SU-DHL-6 (cell line): ENCODE measurements at regions not wholly inside any gene's neighbourhood (a gene's known extent, or its start where the extent isn't known, plus 50 kb on each side); places are given as distances from the start of the nearest gene placed in this dataset.

Experiments
- H2AFZ ChIP-seq: fragments of 200-600 bp; sonication (generic); 2 replicates; pipeline ENCODE4 v1.6.1; 2014; ENCODE audit warnings: low read depth, mild to moderate bottlenecking, moderate library complexity, mixed read lengths, antibody characterized with exemption, low read length; ENCODE audit not compliant: severe bottlenecking
- H3F3A ChIP-seq: fragments of 200-600 bp; shearing (Covaris generic); 2 replicates; pipeline ENCODE4 v1.6.0; 2016; ENCODE audit warnings: antibody characterized with exemption, mild to moderate bottlenecking; ENCODE audit not compliant: insufficient read depth
- H3K27ac ChIP-seq: fragments of 200-600 bp; sonication (generic); 2 replicates; pipeline ENCODE4 v1.5.1; 2016; ENCODE audit warnings: low read depth, mild to moderate bottlenecking, low read length, moderate library complexity, mixed read lengths
- H3K27me3 ChIP-seq: fragments of 200-600 bp; sonication (generic), shearing (Covaris generic); 2 replicates; pipeline ENCODE4 v1.6.0; 2014; ENCODE audit warnings: mild to moderate bottlenecking, low read length
- H3K36me3 ChIP-seq: fragments of 200-600 bp; sonication (generic); 2 replicates; pipeline ENCODE4 v1.6.1; 2014; ENCODE audit warnings: mild to moderate bottlenecking, low read length, mixed read lengths
- H3K4me2 ChIP-seq: fragments of 300-600, 200-600 bp; shearing (Covaris generic), sonication (generic); 2 replicates; pipeline ENCODE4 v1.6.0; 2014; ENCODE audit warnings: low read length, low read depth, mild to moderate bottlenecking; ENCODE audit not compliant: poor library complexity, severe bottlenecking
- H3K4me3 ChIP-seq: fragments of 200-600 bp; sonication (generic); 2 replicates; pipeline ENCODE4 v1.5.1; 2014; ENCODE audit warnings: antibody characterized with exemption, low read length, mild to moderate bottlenecking, mixed read lengths; ENCODE audit not compliant: insufficient read depth, poor library complexity, severe bottlenecking
- H3K79me2 ChIP-seq: fragments of 200-600 bp; sonication (generic); 2 replicates; pipeline ENCODE4 v1.6.1; 2014; ENCODE audit warnings: mild to moderate bottlenecking, low read length, moderate library complexity; ENCODE audit not compliant: insufficient read depth
- H3K9ac ChIP-seq: fragments of 200-600 bp; sonication (generic); 2 replicates; pipeline ENCODE4 v1.7.0; 2014; ENCODE audit warnings: mild to moderate bottlenecking, low read length
- H3K9me2 ChIP-seq: fragments of 200-600 bp; sonication (generic); replicated peaks from 2 replicates; pipeline ENCODE4 v1.6.1; 2014; ENCODE audit warnings: low read length; ENCODE audit not compliant: insufficient read depth
- H3K9me3 ChIP-seq: fragments of 200-600 bp; sonication (generic); 2 replicates; pipeline ENCODE4 v1.6.1; 2014; ENCODE audit warnings: low read length, mixed read lengths; ENCODE audit not compliant: insufficient read depth
- H4K20me1 ChIP-seq: fragments of 200-600 bp; sonication (generic); 2 replicates; pipeline ENCODE4 v1.6.1; 2014; ENCODE audit warnings: low read depth, mild to moderate bottlenecking, antibody characterized with exemption, low read length, moderate library complexity, mixed read lengths
- EZH2phosphoT487 ChIP-seq: fragments of 200-600 bp; sonication (generic), shearing (Covaris generic); conservative IDR thresholded peaks from 2 replicates; pipeline ENCODE4 v1.6.1; 2018; ENCODE audit warnings: mild to moderate bottlenecking, antibody characterized with exemption, low read length, moderate library complexity, mixed read lengths
- TF ChIP-seq, protein P1 (sequence below): fragments of 200-600 bp; sonication (generic); IDR thresholded peaks from one replicate; pipeline ENCODE4 v1.5.1; 2017; ENCODE audit warnings: antibody characterized with exemption, mild to moderate bottlenecking, low read length, moderate library complexity; ENCODE audit not compliant: insufficient read depth, poor library complexity, severe bottlenecking

DNA sequence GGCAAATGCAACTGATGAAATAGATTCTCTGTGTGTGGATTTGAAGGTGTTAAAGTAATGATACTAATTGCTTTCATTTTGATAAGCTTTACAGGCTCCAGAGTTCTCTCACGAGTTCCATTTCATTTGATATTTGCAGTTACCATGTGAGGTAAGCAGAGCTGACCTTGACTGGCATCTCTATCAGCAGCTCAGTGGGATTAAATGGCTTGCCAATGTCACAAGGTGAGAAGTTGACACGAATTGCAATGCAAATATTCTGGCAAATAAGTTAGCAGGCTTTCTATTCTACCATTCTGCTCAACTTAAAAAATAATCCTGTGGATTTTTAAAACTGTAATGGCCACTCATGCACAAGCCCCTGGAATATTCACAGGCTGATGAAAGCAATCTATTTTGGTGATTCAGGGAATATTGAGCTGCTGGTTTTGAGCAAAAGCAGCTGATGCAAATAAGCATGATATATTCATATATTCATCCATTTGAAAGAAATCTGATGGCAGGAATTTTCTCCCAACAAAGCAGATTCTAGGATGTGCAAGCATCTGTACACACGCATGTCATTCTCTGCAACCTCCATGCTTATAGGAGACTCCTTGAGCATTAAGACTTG lies 64.5 kb upstream of the ANKRD1 start:
- Histone ChIP-seq H3K9me3 (no peaks in the 10 kb centered on the region), H4K20me1 (no peaks in the 10 kb centered on the region), H3F3A (no peaks in the 10 kb centered on the region), H3K79me2 (no peaks in the 10 kb centered on the region), H3K4me2 (no peak overlapping the region), H3K27ac (no peak overlapping the region), H3K9ac (no peak overlapping the region), H3K36me3 (no peaks in the 10 kb centered on the region), H3K27me3 (no peaks in the 10 kb centered on the region), H3K9me2 (no peaks in the 10 kb centered on the region), H3K4me3 (no peak overlapping the region), H2AFZ (no peak overlapping the region)
- TF ChIP-seq, protein P1, sequence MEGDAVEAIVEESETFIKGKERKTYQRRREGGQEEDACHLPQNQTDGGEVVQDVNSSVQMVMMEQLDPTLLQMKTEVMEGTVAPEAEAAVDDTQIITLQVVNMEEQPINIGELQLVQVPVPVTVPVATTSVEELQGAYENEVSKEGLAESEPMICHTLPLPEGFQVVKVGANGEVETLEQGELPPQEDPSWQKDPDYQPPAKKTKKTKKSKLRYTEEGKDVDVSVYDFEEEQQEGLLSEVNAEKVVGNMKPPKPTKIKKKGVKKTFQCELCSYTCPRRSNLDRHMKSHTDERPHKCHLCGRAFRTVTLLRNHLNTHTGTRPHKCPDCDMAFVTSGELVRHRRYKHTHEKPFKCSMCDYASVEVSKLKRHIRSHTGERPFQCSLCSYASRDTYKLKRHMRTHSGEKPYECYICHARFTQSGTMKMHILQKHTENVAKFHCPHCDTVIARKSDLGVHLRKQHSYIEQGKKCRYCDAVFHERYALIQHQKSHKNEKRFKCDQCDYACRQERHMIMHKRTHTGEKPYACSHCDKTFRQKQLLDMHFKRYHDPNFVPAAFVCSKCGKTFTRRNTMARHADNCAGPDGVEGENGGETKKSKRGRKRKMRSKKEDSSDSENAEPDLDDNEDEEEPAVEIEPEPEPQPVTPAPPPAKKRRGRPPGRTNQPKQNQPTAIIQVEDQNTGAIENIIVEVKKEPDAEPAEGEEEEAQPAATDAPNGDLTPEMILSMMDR: no peak
- no peak for TF ChIP-seq EZH2phosphoT487

DNA sequence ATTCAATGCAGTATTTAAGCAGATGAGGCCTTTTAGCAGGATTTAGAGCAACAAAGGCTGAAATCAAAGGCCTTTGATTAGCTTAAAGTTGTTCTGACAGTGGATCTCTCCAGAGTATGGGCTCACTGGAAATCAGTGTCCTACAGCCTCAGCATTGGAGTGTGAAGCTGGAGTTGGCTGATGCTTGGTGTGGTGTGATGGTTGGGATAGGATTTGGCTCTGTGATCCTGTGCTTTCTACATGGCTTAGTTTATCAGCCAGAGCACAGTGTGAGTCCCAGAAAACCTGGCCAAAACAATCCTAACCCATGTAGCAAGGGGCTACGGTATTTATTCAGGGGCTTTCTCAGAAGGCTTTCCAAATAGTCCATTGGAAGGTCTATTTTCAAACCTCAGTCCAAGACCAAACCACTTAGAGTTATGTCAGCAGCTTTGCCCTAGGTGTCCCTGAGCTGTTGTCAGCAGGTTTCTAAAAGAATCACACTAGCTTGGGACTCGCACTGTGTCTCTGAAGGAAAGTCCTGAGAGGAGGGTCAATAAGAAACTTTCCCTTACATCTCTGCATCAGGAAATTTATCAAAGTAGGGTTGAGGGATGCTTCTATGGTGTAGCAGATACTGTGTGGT lies 65.4 kb upstream of the ANKRD1 start:
- Histone ChIP-seq H3K36me3 (no peaks in the 10 kb centered on the region), H3K27me3 (no peaks in the 10 kb centered on the region), H3F3A (no peaks in the 10 kb centered on the region), H3K4me2 (no peak overlapping the region), H4K20me1 (no peaks in the 10 kb centered on the region), H3K79me2 (no peaks in the 10 kb centered on the region), H3K9ac (no peak overlapping the region), H3K27ac (no peak overlapping the region), H2AFZ (no peak overlapping the region), H3K9me3 (no peaks in the 10 kb centered on the region), H3K4me3 (no peak overlapping the region), H3K9me2 (no peaks in the 10 kb centered on the region)
- TF ChIP-seq EZH2phosphoT487: no peak
- TF ChIP-seq, protein P1: no peak

DNA sequence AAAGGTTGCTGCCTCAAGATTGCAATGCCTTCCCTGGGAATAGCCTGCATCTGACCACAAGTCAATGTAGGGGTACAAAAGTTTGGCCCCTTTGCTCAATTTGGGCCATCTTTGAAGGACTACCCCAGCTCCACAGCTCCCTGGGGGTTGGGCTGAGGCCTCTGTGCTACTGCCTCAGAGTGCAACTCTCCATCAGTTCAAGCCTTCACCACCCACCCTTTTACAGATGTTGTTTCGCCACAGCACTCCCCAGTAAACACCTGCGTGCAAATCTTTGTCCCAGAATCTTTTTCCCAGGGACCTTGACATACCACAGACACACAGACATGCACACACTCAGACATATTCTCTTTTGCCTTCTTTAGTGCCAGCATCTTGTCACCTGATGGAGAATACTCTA lies 66.0 kb upstream of the ANKRD1 start:
- Histone ChIP-seq H2AFZ (no peak overlapping the region), H3K79me2 (no peaks in the 10 kb centered on the region), H3F3A (no peaks in the 10 kb centered on the region), H3K9me3 (no peaks in the 10 kb centered on the region), H3K9ac (no peak overlapping the region), H3K27me3 (no peaks in the 10 kb centered on the region), H3K27ac (no peak overlapping the region), H3K36me3 (no peaks in the 10 kb centered on the region), H3K4me2 (no peak overlapping the region), H3K4me3 (no peak overlapping the region), H4K20me1 (no peaks in the 10 kb centered on the region), H3K9me2 (no peaks in the 10 kb centered on the region)
- no peak for TF ChIP-seq EZH2phosphoT487
- TF ChIP-seq, protein P1: no peak
